Activated T-cell treated with anti-CD3 and anti-CD28 coated beads for 24 hours (primary cell): ENCODE measurements at regions not wholly inside any gene's neighbourhood (a gene's known extent, or its start where the extent isn't known, plus 50 kb on each side); places are given as distances from the start of the nearest gene placed in this dataset.

Experiments
- DNase-seq: peaks from one replicate; pipeline ENCODE4 v3.0.0-alpha.2; 2020; ENCODE audit warnings: low read depth

DNA sequence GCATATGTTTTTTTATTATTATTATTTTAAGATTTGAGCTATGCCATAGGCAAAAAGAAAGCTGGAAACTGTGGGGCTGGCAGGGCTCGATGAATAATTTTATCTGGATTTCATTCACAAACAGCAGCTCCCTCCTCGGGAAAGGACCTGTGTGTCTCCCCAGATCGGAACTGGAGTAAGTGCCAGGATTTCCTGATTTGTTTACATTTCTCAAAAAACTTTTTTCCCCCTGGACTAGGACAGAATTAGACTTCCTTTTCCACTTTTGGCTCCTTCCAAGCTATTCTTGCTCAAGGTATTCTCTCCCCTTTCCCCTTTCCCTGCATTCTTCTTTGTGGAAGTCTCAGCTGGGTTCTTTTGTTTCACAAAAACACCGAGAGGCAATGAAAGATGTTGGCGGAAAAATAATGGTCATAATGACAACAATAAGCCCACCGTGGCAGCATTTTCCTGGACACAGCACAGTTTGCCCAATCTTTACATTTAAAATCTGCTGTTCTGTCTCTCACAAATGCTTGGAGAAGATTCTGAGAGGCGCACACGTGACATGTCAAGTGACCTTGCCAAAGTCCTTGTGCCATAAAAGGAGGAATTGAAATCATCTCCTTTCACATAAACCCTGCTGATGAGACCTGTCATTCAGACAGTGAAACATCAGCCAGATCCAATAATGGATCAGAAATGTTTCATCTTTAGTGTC lies 85.8 kb upstream of the PREP start:
- DNase-seq: no peak

- DNase-seq: no peak
Measured at GRCh38 chr6:105487040-105487790, 84.3 kb upstream of the PREP start.

DNA sequence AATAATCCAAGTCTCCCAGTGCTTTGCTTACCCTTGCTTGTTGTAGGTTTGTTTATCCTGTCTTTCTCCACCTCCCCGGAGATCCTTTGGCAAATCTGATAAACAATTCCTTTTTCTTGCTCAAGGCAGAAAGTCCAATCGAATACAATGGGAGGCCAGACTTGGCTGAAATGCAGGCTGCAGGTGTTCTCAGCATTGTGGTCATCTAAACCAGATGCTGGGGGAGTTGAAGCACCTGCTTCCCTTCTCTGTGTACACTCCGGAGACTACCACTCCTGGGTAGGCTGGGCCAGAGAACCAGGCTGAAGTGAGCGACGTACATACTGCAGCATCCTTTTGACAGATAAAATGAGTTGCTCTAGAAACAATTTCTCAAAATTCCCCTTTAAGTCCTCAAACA lies 82.6 kb upstream of the PREP start:
- no peak for DNase-seq

DNA sequence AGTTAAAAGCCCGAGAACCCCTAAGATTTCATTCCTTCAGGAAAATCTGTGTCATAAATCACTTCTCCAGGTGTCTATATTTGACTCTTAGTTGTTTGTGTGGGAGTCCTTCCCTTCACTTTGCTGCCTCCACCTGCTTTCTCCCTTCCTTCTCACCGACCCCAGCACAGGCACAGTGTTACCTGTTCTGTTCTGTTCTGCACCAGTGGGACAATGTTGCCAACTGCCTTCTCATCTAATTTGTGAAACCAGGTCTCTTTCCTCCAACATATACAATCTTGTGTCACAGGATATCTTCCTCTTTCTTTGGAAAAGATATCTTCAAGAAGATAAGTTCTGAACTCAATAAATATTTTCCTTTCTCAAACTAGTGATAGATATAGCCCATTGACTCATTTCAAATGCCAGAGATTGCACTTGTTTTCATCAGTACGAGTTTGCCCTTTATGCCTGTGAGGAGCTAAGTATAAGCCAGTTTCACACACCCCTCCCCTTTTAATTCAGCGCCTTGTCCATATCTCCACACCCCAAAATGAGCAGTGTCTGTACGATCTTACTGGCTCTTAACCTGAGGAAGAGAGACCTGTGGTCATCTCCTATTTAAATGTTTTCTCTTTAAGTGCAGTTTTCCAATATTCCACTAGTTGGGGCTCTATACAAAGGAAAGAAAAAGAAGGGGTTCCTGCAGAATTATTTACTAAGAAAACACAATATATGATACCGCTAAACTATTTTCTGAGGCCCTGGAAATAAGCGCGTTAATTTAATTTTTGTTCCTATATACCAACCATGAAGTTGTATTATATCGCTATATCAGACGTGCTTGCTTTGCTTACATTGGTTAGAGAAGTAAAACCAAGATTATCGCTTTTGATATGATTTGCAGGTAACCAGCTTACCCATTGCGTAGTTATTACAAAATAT lies 81.6 kb upstream of the PREP start:
- no peak for DNase-seq

DNA sequence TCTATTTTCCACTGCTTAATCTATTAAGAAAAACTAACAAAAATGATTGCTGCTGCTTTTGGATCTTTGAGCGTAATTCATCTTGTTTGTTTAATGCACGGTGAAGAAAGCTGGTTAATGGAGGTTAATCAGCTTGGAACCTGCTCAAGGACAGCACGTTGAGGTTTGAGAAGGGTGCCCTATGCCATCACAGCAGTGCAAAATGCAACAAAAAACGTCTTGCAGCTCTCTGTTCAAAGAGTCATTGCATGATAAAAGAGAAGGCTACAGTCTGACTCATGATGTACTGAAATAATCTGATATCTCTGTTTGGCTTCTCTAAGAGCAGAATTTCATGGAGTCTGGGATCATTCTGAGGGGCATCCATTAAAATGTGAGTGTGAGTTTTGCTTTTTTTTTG lies 80.6 kb upstream of the PREP start:
- DNase-seq: no peak

GRCh38 chr6:105482921-105483320 lies 80.0 kb upstream of the PREP start:
- no peak for DNase-seq

GRCh38 chr6:105482227-105482844 lies 79.5 kb upstream of the PREP start:
- no peak for DNase-seq

DNA sequence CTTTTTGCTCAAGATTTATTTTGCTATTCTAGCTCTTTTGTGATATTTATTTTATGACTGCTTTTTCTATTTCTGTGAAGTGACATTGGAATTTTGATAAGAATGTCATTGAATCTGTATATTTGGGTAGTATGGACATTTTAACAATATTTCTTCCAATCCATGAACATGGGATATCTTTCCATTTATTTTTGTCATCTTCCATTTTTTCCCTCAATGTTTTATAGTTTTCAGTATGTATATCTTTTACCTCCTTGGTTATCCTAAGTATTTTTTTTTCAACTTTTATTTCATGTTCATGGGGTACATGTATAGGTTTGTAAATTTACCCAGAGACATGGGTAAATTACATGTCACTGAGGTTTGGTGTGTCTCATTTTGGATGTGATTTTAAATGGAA lies 74.1 kb upstream of the PREP start:
- no peak for DNase-seq

- no peak for DNase-seq
Measured at GRCh38 chr6:105474234-105474633, 71.4 kb upstream of the PREP start.

DNA sequence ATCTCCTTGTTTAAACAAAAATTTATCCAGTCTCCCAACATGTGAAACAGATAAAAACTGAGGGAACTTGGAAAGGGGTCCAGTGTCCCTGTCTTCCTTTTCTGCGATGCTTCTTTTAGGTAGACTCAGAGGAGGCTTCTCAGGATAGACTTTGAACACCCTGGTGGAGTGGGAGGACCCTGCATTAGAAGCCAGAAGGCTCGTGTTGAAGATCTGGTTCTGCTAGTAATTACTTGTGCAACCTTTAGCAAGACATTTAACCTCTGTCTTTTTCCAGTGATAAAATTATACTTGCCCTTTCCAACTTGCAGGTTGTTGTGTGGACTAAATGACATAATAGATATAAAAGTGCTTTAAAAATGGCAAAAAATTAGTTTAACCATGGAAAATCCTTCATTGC lies 67.1 kb upstream of the PREP start:
- DNase-seq: no peak

- DNase-seq: no peak
Measured at GRCh38 chr6:105468850-105469249, 66.0 kb upstream of the PREP start.

DNA sequence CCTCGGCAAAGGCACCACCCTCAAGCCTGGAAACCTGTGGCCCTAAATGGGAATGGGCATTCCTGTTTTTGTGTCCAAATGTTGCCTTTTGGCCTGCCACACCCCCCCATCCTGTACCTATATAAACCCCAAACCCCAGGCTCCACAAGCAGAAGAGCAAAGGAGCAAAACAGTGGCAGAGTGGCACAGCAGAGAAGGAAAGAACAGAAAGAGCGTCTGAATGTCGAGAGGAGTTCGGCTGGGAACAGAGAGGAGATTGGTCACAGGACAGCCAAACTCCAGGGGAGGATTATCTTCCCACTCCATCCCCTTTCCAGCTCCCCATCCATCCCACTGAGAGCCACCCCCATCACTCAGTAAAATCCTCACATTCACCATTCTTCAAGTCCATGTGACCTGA lies 58.0 kb upstream of the PREP start:
- DNase-seq: no peak

GRCh38 chr6:105459864-105460263 lies 57.0 kb upstream of the PREP start:
- no peak for DNase-seq

DNA sequence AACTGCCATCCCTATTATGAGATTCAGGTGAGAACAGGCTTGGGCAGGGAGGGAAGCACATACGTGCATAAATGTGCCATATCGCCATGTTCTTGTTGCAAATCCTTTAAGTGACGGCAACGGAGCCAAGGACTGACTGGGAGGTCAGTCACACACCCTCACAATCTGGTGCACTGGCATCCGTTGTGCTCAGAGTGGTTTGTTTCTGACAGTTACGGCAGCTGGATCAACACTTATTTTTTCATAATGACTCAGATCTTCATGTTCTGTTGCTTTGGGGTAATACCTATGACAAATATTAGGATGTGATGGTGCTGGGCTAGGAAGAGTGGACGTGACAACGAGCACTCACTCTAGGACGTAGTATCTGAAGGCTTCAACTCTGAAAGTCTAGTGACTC lies 56.2 kb upstream of the PREP start:
- DNase-seq: no peak

DNA sequence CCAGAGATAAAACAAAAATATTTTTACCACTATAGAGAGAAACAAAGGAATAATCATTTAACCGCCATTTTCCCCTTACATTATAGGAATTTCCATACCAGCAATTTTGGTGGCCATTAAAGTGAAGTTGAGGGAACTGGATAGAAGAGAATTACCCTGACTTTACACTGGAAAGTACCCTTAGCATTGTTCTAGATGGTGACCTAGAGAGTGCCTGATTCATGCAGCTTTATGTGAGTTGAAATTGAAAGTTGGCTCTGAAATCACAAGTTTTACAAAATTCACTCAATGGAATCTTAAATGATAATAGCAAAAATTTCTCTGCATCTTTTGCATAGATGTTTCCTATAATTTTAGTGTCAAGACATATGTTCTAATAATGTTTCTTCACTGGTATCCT lies 55.7 kb upstream of the PREP start:
- no peak for DNase-seq

GRCh38 chr6:105458084-105458483 lies 55.2 kb upstream of the PREP start:
- DNase-seq: no peak

GRCh38 chr6:105453968-105454367 lies 51.1 kb upstream of the PREP start:
- no peak for DNase-seq

- DNase-seq: peak; percentile 14
Measured at GRCh38 chr6:105452924-105453756, 50.3 kb upstream of the PREP start.
